ENCODE measurements at regions not wholly inside any gene's neighbourhood (a gene's known extent, or its start where the extent isn't known, plus 50 kb on each side); places are given as distances from the start of the nearest gene placed in this dataset.

GRCh38 chr12:14169281-14169680 is 187.9 kb upstream of the GRIN2B start:
- DNase-seq (ENCODE audit: low spot score), result no peak
- no peak overlapping the region for H3K27ac Mint-ChIP-seq
- H3K36me3 Mint-ChIP-seq, result no peaks in the 10 kb centered on the region
- H3K4me3 Mint-ChIP-seq, result no peak overlapping the region
- no peaks in the 10 kb centered on the region for H3K9me3 Mint-ChIP-seq
- no peak for ATAC-seq
- H3K4me1 Mint-ChIP-seq (ENCODE audit: low read depth in 2 of 2), result peaks cover 0 to 4% of the 10 kb centered on the region in 2 donors
- H3K27me3 Mint-ChIP-seq, result peaks cover 5 to 19% of the 10 kb centered on the region in 2 donors

- peaks cover 0 to 4% of the 10 kb centered on the region in 2 donors for H3K4me1 Mint-ChIP-seq (ENCODE audit: low read depth in 2 of 2)
- no peaks in the 10 kb centered on the region for H3K9me3 Mint-ChIP-seq
- H3K4me3 Mint-ChIP-seq, result no peak overlapping the region
- ATAC-seq, result no peak
- H3K36me3 Mint-ChIP-seq, result no peaks in the 10 kb centered on the region
- no peak for DNase-seq (ENCODE audit: low spot score)
- H3K27me3 Mint-ChIP-seq, result peaks cover 5 to 19% of the 10 kb centered on the region in 2 donors
- H3K27ac Mint-ChIP-seq, result no peak overlapping the region
These were observed 189.7 kb upstream of the GRIN2B start for GRCh38 chr12:14171106-14171505.

GRCh38 chr12:14175206-14175605 is 190.3 kb upstream of the ATF7IP start:
- no peak for DNase-seq (ENCODE audit: low spot score)
- H3K36me3 Mint-ChIP-seq, result no peaks in the 10 kb centered on the region
- no peaks in the 10 kb centered on the region for H3K4me1 Mint-ChIP-seq (ENCODE audit: low read depth in 2 of 2)
- ATAC-seq, result no peak
- no peaks in the 10 kb centered on the region for H3K9me3 Mint-ChIP-seq
- H3K4me3 Mint-ChIP-seq, result no peak overlapping the region
- no peak overlapping the region for H3K27ac Mint-ChIP-seq
- H3K27me3 Mint-ChIP-seq, result peaks cover 5 to 19% of the 10 kb centered on the region in 2 donors

GRCh38 chr12:14185427-14186192 is 179.9 kb upstream of the ATF7IP start:
- Mint-ChIP-seq H3K4me3 (no peak overlapping the region), H3K36me3 (no peaks in the 10 kb centered on the region), H3K4me1 (ENCODE audit: low read depth in 2 of 2) (peaks cover 8 to 17% of the 10 kb centered on the region in 2 donors), H3K27me3 (peaks cover 11 to 14% of the 10 kb centered on the region in 2 donors), H3K9me3 (no peaks in the 10 kb centered on the region), H3K27ac (no peak overlapping the region)
- DNase-seq (ENCODE audit: low spot score), result no peak
- ATAC-seq, result no peak

GRCh38 chr12:14186193-14186502 is 179.3 kb upstream of the ATF7IP start:
- Mint-ChIP-seq H3K27ac (no peak overlapping the region), H3K36me3 (no peaks in the 10 kb centered on the region), H3K4me3 (no peak overlapping the region), H3K27me3 (peaks cover 11 to 14% of the 10 kb centered on the region in 2 donors), H3K4me1 (ENCODE audit: low read depth in 2 of 2) (peaks cover 8 to 17% of the 10 kb centered on the region in 2 donors), H3K9me3 (no peaks in the 10 kb centered on the region)
- ATAC-seq (no peak), DNase-seq (ENCODE audit: low spot score) (no peak)

- H3K9me3 Mint-ChIP-seq, result no peaks in the 10 kb centered on the region
- no peak overlapping the region for H3K4me3 Mint-ChIP-seq
- H3K4me1 Mint-ChIP-seq (ENCODE audit: low read depth in 2 of 2), result peaks cover 8 to 17% of the 10 kb centered on the region in 2 donors
- peaks cover 11 to 17% of the 10 kb centered on the region in 2 donors for H3K27me3 Mint-ChIP-seq
- H3K36me3 Mint-ChIP-seq, result no peaks in the 10 kb centered on the region
- no peak for DNase-seq (ENCODE audit: low spot score)
- ATAC-seq, result peak in 1 of 2 donors; percentile 41
- H3K27ac Mint-ChIP-seq, result peak overlapping the region in 1 of 2 donors; percentile 12
These were observed 178.5 kb upstream of the ATF7IP start for GRCh38 chr12:14187002-14187401.

- Mint-ChIP-seq H3K4me3 (no peak overlapping the region), H3K4me1 (ENCODE audit: low read depth in 2 of 2) (peaks cover 8 to 17% of the 10 kb centered on the region in 2 donors), H3K9me3 (no peaks in the 10 kb centered on the region), H3K27ac (peak overlapping the region in 1 of 2 donors; percentile 12), H3K36me3 (no peaks in the 10 kb centered on the region), H3K27me3 (peaks cover 11 to 17% of the 10 kb centered on the region in 2 donors)
- ATAC-seq (no peak), DNase-seq (ENCODE audit: low spot score) (no peak)
These were observed 177.5 kb upstream of the ATF7IP start for GRCh38 chr12:14187966-14188365.

- DNase-seq (ENCODE audit: low spot score) (no peak), ATAC-seq (no peak)
- Mint-ChIP-seq H3K9me3 (no peaks in the 10 kb centered on the region), H3K27ac (peak overlapping the region in 1 of 2 donors; percentile 9), H3K4me1 (ENCODE audit: low read depth in 2 of 2) (peaks cover 8 to 17% of the 10 kb centered on the region in 2 donors), H3K4me3 (no peak overlapping the region), H3K36me3 (no peaks in the 10 kb centered on the region), H3K27me3 (peaks cover 11 to 19% of the 10 kb centered on the region in 2 donors)
These were observed 176.7 kb upstream of the ATF7IP start for GRCh38 chr12:14188744-14189143.

- Mint-ChIP-seq H3K27me3 (peaks cover 11 to 14% of the 10 kb centered on the region in 2 donors), H3K4me3 (no peak overlapping the region), H3K4me1 (ENCODE audit: low read depth in 2 of 2) (peaks cover 8 to 13% of the 10 kb centered on the region in 2 donors), H3K9me3 (no peaks in the 10 kb centered on the region), H3K36me3 (no peaks in the 10 kb centered on the region), H3K27ac (no peak overlapping the region)
- DNase-seq (ENCODE audit: low spot score), result no peak
- no peak for ATAC-seq
These were observed 174.8 kb upstream of the ATF7IP start for GRCh38 chr12:14190694-14191093.

GRCh38 chr12:14191612-14192011 is 173.9 kb upstream of the ATF7IP start:
- no peak for DNase-seq (ENCODE audit: low spot score)
- peaks cover 11 to 12% of the 10 kb centered on the region in 2 donors for H3K27me3 Mint-ChIP-seq
- no peak overlapping the region for H3K4me3 Mint-ChIP-seq
- no peaks in the 10 kb centered on the region for H3K36me3 Mint-ChIP-seq
- ATAC-seq, result no peak
- H3K4me1 Mint-ChIP-seq (ENCODE audit: low read depth in 2 of 2), result peaks cover 8 to 10% of the 10 kb centered on the region in 2 donors
- H3K9me3 Mint-ChIP-seq, result no peaks in the 10 kb centered on the region
- no peak overlapping the region for H3K27ac Mint-ChIP-seq

- ATAC-seq, result no peak
- Mint-ChIP-seq H3K9me3 (no peaks in the 10 kb centered on the region), H3K36me3 (no peaks in the 10 kb centered on the region), H3K27ac (no peak overlapping the region), H3K27me3 (peaks cover 0 to 6% of the 10 kb centered on the region in 2 donors), H3K4me1 (ENCODE audit: low read depth in 2 of 2) (no peaks in the 10 kb centered on the region), H3K4me3 (no peak overlapping the region)
- no peak for DNase-seq (ENCODE audit: low spot score)
These were observed 171.8 kb upstream of the ATF7IP start for GRCh38 chr12:14193639-14194038.

GRCh38 chr12:14194572-14194971 is 170.9 kb upstream of the ATF7IP start:
- H3K9me3 Mint-ChIP-seq, result no peaks in the 10 kb centered on the region
- no peak overlapping the region for H3K4me3 Mint-ChIP-seq

GRCh38 chr12:14199455-14200198 is 165.9 kb upstream of the ATF7IP start:
- Mint-ChIP-seq H3K27ac (no peak overlapping the region), H3K4me3 (no peak overlapping the region), H3K9me3 (no peaks in the 10 kb centered on the region), H3K27me3 (peaks cover 0 to 3% of the 10 kb centered on the region in 2 donors), H3K36me3 (no peaks in the 10 kb centered on the region), H3K4me1 (ENCODE audit: low read depth in 2 of 2) (no peaks in the 10 kb centered on the region)
- ATAC-seq (no peak), DNase-seq (ENCODE audit: low spot score) (no peak)

More at GRCh38 chr12:14194572-14194971, 170.9 kb upstream of the ATF7IP start:
- Mint-ChIP-seq H3K27me3 (peaks cover 0 to 6% of the 10 kb centered on the region in 2 donors), H3K4me1 (ENCODE audit: low read depth in 2 of 2) (no peaks in the 10 kb centered on the region), H3K27ac (no peak overlapping the region), H3K36me3 (no peaks in the 10 kb centered on the region)
- ATAC-seq (no peak), DNase-seq (ENCODE audit: low spot score) (no peak)

- Mint-ChIP-seq H3K4me1 (ENCODE audit: low read depth in 2 of 2) (no peaks in the 10 kb centered on the region), H3K36me3 (no peaks in the 10 kb centered on the region), H3K27me3 (peaks cover 0 to 3% of the 10 kb centered on the region in 2 donors), H3K9me3 (no peaks in the 10 kb centered on the region), H3K4me3 (no peak overlapping the region), H3K27ac (no peak overlapping the region)
- no peak for DNase-seq (ENCODE audit: low spot score)
- no peak for ATAC-seq
These were observed 164.9 kb upstream of the ATF7IP start for GRCh38 chr12:14200598-14200997.
